GM19395 (cell line): ENCODE measurements at regions not wholly inside any gene's neighbourhood (a gene's known extent, or its start where the extent isn't known, plus 50 kb on each side); places are given as distances from the start of the nearest gene placed in this dataset.
"Not testable (repeated sequence)": the region's sequence is repeated elsewhere in the genome, so short reads cannot be mapped to it uniquely, and the experiment has no call there.

Experiments
- ATAC-seq: cut with Tn5 transposase; IDR thresholded peaks from one replicate; pipeline ENCODE4 v1.9.1; 2021; ENCODE audit warnings: mild to moderate bottlenecking, moderate library complexity; ENCODE audit not compliant: unreplicated experiment

DNA sequence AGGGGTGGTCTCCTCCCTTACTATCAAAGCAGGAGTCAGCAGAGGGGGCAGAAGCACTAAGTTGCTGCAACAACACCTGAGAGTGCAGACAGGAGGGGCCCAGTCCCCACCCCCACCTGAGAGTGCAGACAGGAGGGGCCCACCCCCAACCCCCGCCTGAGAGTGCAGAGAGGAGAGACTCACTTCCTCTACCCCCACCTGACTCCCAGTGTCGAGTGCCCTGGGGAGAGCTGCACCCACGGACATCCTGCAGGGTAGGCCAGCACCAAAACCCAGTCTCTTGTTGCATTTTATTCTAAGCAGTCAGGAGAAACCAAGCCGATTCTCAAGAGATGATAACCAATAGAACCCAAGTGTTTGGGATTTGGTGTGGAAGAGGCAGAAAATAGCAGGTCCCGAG lies 78.4 kb downstream of the NAPG start:
- no peak for ATAC-seq

DNA sequence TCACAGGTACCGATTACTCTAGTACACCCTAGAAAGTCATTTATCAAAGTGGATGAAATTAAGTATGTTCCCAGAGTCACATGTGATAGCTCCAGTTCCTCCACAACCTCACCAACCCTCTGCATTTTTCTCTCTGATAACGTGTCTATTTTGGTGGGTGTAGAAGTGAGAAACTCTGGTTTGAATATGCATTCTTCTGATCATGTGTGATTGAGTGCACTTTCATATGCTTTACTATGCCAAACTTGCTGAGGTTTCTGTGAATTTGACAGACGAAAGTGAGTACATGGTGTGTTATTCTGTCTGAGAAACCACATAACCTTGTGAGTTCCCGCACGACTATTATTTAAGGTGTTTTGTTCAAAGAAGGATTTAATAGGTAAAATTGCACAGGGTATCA lies 81.1 kb downstream of the NAPG start:
- peak; percentile 56 for ATAC-seq

- ATAC-seq = not testable (repeated sequence)
Measured at GRCh38 chr18:10607332-10608248, 81.8 kb downstream of the NAPG start.

- not testable (repeated sequence) for ATAC-seq
Measured at GRCh38 chr18:10608450-10608849, 82.6 kb downstream of the NAPG start.

- ATAC-seq = not testable (repeated sequence)
Measured at GRCh38 chr18:10609046-10609445, 83.2 kb downstream of the NAPG start.

DNA sequence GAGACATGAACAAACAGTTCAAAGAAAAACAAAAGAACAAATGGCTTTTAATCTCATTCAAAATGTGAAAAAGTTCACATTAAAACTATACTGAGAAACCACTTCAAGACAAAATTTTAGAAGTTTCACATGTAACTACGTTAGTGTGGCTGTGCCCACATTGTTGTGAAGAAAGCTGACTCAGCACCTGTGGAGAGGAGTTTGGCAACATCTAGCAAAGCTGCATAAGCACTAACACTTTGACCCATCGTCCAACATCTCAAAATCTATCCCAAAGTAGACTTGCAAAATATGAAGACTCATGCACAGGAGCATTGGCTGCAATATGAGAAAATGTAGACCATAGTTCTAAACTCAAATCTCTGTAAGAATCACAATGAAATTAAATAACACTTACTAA lies 87.4 kb downstream of the NAPG start:
- ATAC-seq = not testable (repeated sequence)

- ATAC-seq = not testable (repeated sequence)
Measured at GRCh38 chr18:10616714-10617113, 90.9 kb downstream of the NAPG start.

GRCh38 chr18:10618797-10619196 lies 93.0 kb downstream of the NAPG start:
- ATAC-seq = not testable (repeated sequence)

DNA sequence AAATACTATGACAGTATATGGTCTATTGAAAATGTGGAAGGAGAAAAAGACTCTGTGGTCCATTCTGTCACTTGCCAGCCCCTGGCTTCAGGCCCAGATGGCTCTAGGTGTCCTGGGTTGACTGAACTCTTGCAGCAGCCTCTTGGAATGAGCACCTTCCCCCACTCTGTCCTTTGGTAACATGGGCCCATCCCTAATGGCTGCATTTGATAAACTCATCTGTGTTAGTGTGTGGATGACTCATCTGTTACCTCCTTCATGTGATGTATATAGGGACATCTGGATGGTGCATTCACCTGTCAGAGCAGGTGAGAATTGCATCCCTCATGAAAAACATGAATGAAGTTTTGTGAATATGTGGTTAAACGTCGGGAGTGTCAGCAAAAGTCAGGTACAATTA lies 93.5 kb downstream of the NAPG start:
- not testable (repeated sequence) for ATAC-seq

GRCh38 chr18:10619833-10620232 lies 94.0 kb downstream of the NAPG start:
- not testable (repeated sequence) for ATAC-seq
